SK-N-SH (cell line): ENCODE measurements at regions not wholly inside any gene's neighbourhood (a gene's known extent, or its start where the extent isn't known, plus 50 kb on each side); places are given as distances from the start of the nearest gene placed in this dataset.

Experiments used
- CTCF ChIA-PET: fragments of 300-600, 350-600 bp; formaldehyde crosslinking; extraction: SDS; loops from one replicate; lab custom pipeline; 2021; lab: Yijun Ruan, JAX
- POLR2A ChIA-PET: fragments of 350-600 bp; sonication (Branson Sonifier 250); formaldehyde crosslinking; extraction: SDS; loops from one replicate; lab custom pipeline; 2020; ENCODE audit warnings: antibody characterized with exemption, inconsistent platforms; lab: Yijun Ruan, JAX
- DNase-seq: peaks from one replicate; pipeline ENCODE4 v3.0.0; 2012
- H2AFZ ChIP-seq: fragments of 200-600 bp; sonication (generic); 2 replicates; pipeline ENCODE4 v1.8.1; 2016; ENCODE audit warnings: antibody characterized with exemption, mild to moderate bottlenecking, low read depth
- H3F3A ChIP-seq: fragments of 200-600 bp; sonication (generic); replicated peaks from 2 replicates; pipeline ENCODE3; 2016; ENCODE audit warnings: antibody characterized with exemption, mild to moderate bottlenecking; ENCODE audit not compliant: insufficient read depth
- H3K27ac ChIP-seq, 2 experiments: fragments of 200-500 bp in 1 of 2; fragments of 200-600 bp in 1 of 2; sonication (Bioruptor generic) in 1 of 2; sonication (generic), shearing (Covaris generic) in 1 of 2; 2 replicates each; pipeline versions ENCODE4 v1.5.1 to v1.6.1; 2014 to 2016; ENCODE audit warnings: low read depth in 2 of 2, inconsistent platforms in 1 of 2, low read length in 1 of 2, mild to moderate bottlenecking in 1 of 2, mixed read lengths in 1 of 2
- H3K27me3 ChIP-seq: fragments of 200-600 bp; sonication (generic), shearing (Covaris generic); 2 replicates; pipeline ENCODE4 v1.6.1; 2016; ENCODE audit warnings: mixed run types; ENCODE audit not compliant: insufficient read depth
- H3K36me3 ChIP-seq, 2 experiments: fragments of 200-500 bp in 1 of 2; fragments of 200-600 bp in 1 of 2; sonication (Bioruptor generic) in 1 of 2; sonication (generic) in 1 of 2; replicated peaks in 1 of 2; 2 replicates each; pipeline versions ENCODE3 to v1.5.1; 2014 to 2016; ENCODE audit warnings: low read length in 1 of 2, mild to moderate bottlenecking in 1 of 2; ENCODE audit not compliant: insufficient read depth in 2 of 2, control insufficient read depth in 1 of 2
- H3K4me1 ChIP-seq, 2 experiments: fragments of 200-500 bp in 1 of 2; fragments of 200-600 bp in 1 of 2; sonication (Bioruptor generic) in 1 of 2; sonication (generic), shearing (Covaris generic) in 1 of 2; 2 replicates each; pipeline versions ENCODE4 v1.5.1 to v1.6.1; 2014 to 2016; ENCODE audit warnings: low read depth in 1 of 2, low read length in 1 of 2, mixed run types in 1 of 2; ENCODE audit not compliant: insufficient read depth in 2 of 2, control insufficient read depth in 1 of 2
- H3K4me2 ChIP-seq: fragments of 200-600 bp; sonication (generic), shearing (Covaris generic); 2 replicates; pipeline ENCODE4 v1.6.1; 2017; ENCODE audit warnings: mixed run types
- H3K4me3 ChIP-seq, 2 experiments: fragments of 200-500 bp in 1 of 2; fragments of 200-600 bp in 1 of 2; sonication (Bioruptor generic) in 1 of 2; sonication (generic), shearing (Covaris generic) in 1 of 2; 2 replicates each; pipeline versions ENCODE4 v1.5.1 to v1.8.1; 2014 to 2016; ENCODE audit warnings: low read depth in 2 of 2, inconsistent platforms in 1 of 2, low read length in 1 of 2, mild to moderate bottlenecking in 1 of 2, mixed read lengths in 1 of 2, moderate library complexity in 1 of 2
- H3K79me2 ChIP-seq: fragments of 200-600 bp; sonication (generic); 2 replicates; pipeline ENCODE4 v1.8.1; 2017; ENCODE audit warnings: mild to moderate bottlenecking; ENCODE audit not compliant: insufficient read depth
- H3K9ac ChIP-seq: fragments of 200-600 bp; sonication (generic); 2 replicates; pipeline ENCODE4 v1.6.1; 2017; ENCODE audit warnings: mixed run types
- H3K9me2 ChIP-seq: fragments of 200-600 bp; sonication (generic); 2 replicates; pipeline ENCODE4 v1.6.1; 2017; ENCODE audit warnings: mixed run types
- H3K9me3 ChIP-seq: fragments of 200-600 bp; sonication (generic); 2 replicates; pipeline ENCODE4 v1.6.1; 2017; ENCODE audit warnings: mixed run types, mild to moderate bottlenecking, moderate library complexity
- H4K20me1 ChIP-seq: fragments of 200-600 bp; sonication (generic); 2 replicates; pipeline ENCODE4 v1.6.1; 2017; ENCODE audit warnings: mild to moderate bottlenecking, mixed run types; ENCODE audit not compliant: insufficient read depth
- CTCF ChIP-seq: fragments of 200-600 bp; sonication (generic); IDR thresholded peaks from 2 replicates; pipeline ENCODE4 v1.6.1; 2017; ENCODE audit warnings: antibody characterized with exemption, mild to moderate bottlenecking, moderate library complexity
- EP300 ChIP-seq, 2 experiments: IDR thresholded peaks; 2 replicates each; pipeline versions ENCODE4 v1.4.0 to v1.6.1; 2012; ENCODE audit warnings: borderline replicate concordance in 1 of 2, low read depth in 1 of 2, low read length in 1 of 2
- EZH2phosphoT487 ChIP-seq: fragments of 200-600 bp; sonication (generic); IDR thresholded peaks from 2 replicates; pipeline ENCODE4 v1.6.1; 2017; ENCODE audit warnings: low read depth, mixed run types, mild to moderate bottlenecking, antibody characterized with exemption, moderate library complexity, borderline replicate concordance
- FOSL2 ChIP-seq: IDR thresholded peaks from 2 replicates; pipeline ENCODE4 v1.4.0; 2012; ENCODE audit warnings: low read depth, mild to moderate bottlenecking, moderate library complexity, borderline replicate concordance
- FOXM1 ChIP-seq: IDR thresholded peaks from 2 replicates; pipeline ENCODE4 v1.4.0; 2012; ENCODE audit warnings: low read depth, mild to moderate bottlenecking
- GATA2 ChIP-seq: sonication (generic); formaldehyde crosslinking; IDR thresholded peaks from 2 replicates; pipeline ENCODE4 v1.5.0; 2020; ENCODE audit warnings: mild to moderate bottlenecking, missing genetic modification reagents
- JUND ChIP-seq: IDR thresholded peaks from 2 replicates; pipeline ENCODE4 v1.4.0; 2012
- MAX ChIP-seq: IDR thresholded peaks from 2 replicates; pipeline ENCODE4 v1.4.0; 2012; ENCODE audit warnings: low read depth
- MXI1 ChIP-seq: IDR thresholded peaks from 2 replicates; pipeline ENCODE4 v1.6.1; 2012; ENCODE audit warnings: mild to moderate bottlenecking, low read depth, low read length, improper control_type of control experiment
- NFIC ChIP-seq: IDR thresholded peaks from 2 replicates; pipeline ENCODE4 v1.4.0; 2012; ENCODE audit warnings: borderline replicate concordance
- PBX3 ChIP-seq: IDR thresholded peaks from 2 replicates; pipeline ENCODE4; 2012
- RFX5 ChIP-seq: IDR thresholded peaks from 2 replicates; pipeline ENCODE4 v1.6.1; 2012; ENCODE audit warnings: mild to moderate bottlenecking, improper control_type of control experiment, low read length
- RXRA ChIP-seq: IDR thresholded peaks from 2 replicates; pipeline ENCODE4 v1.4.0; 2012; ENCODE audit warnings: low read depth, mild to moderate bottlenecking, borderline replicate concordance
- TAF1 ChIP-seq: IDR thresholded peaks from 2 replicates; pipeline ENCODE4 v1.6.1; 2012; ENCODE audit warnings: low read depth, mild to moderate bottlenecking, low read length, moderate library complexity, borderline replicate concordance
- TCF12 ChIP-seq: IDR thresholded peaks from 2 replicates; pipeline ENCODE4 v1.4.0; 2012
- TEAD4 ChIP-seq: IDR thresholded peaks from 2 replicates; pipeline ENCODE4 v1.4.0; 2012; ENCODE audit warnings: mild to moderate bottlenecking, borderline replicate concordance; ENCODE audit not compliant: insufficient read depth
- ZBTB33 ChIP-seq: IDR thresholded peaks from 2 replicates; pipeline ENCODE4 v1.4.0; 2012; ENCODE audit warnings: low read depth, borderline replicate concordance
- WGBS: methylation state at CpG from one replicate; pipeline ENCODE4 v1.1.6; 2017; ENCODE audit warnings: low lambda C conversion rate; 5-methylcytosine and 5-hydroxymethylcytosine counted together

GRCh38 chr11:10909141-10909883, 51.5 kb upstream of the ZBED5 start:
- H4K20me1 ChIP-seq: no peaks in the 10 kb centered on the region
- no peaks in the 10 kb centered on the region for H3K9me2 ChIP-seq
- DNase-seq: no peak
- no peaks in the 10 kb centered on the region for H3K36me3 ChIP-seq
- no peaks in the 10 kb centered on the region for H3K79me2 ChIP-seq
- peak overlapping the region; percentile 7; the same call in 1 of the 2 replicates for H2AFZ ChIP-seq
- CTCF ChIA-PET: no interaction called here
- no peak for TF ChIP-seq RFX5
- TF ChIP-seq PBX3: no peak
- TF ChIP-seq NFIC: no peak
- TF ChIP-seq MAX: peak; percentile 82
- peak overlapping the region in 1 of 2 experiments; percentile 82; a peak in 2 of 4 replicates for H3K27ac ChIP-seq
- H3F3A ChIP-seq: peaks cover 32% of the 10 kb centered on the region
- H3K27me3 ChIP-seq: no peaks in the 10 kb centered on the region
- POLR2A ChIA-PET: no interaction called here
- WGBS: 75% methylated on average over 8 of the region's 8 CpGs
- no peak overlapping the region for H3K9ac ChIP-seq
- H3K4me3 ChIP-seq: no peak overlapping the region
- peaks cover 10 to 27% of the 10 kb centered on the region in 2 experiments; a peak in 3 of 4 replicates for H3K4me1 ChIP-seq
- H3K9me3 ChIP-seq: no peaks in the 10 kb centered on the region
- H3K4me2 ChIP-seq: 0 out of 2 replicates have a peak overlapping the region, but pooled peaks have one; percentile 21

- Histone ChIP-seq H3K4me2 (peak overlapping the region; percentile 21; the same call in 1 of the 2 replicates), H3K4me1 (peaks cover 10 to 27% of the 10 kb centered on the region in 2 experiments; a peak in 3 of 4 replicates), H3K27me3 (no peaks in the 10 kb centered on the region), H3K9ac (peak overlapping the region; percentile 1; the same call in 1 of the 2 replicates), H3K27ac (peak overlapping the region in 1 of 2 experiments; percentile 82; a peak in 2 of 4 replicates), H4K20me1 (no peaks in the 10 kb centered on the region), H3K79me2 (no peaks in the 10 kb centered on the region), H3K9me3 (no peaks in the 10 kb centered on the region), H3F3A (peaks cover 32% of the 10 kb centered on the region), H3K4me3 (no peak overlapping the region), H3K9me2 (no peaks in the 10 kb centered on the region), H3K36me3 (no peaks in the 10 kb centered on the region), H2AFZ (peak overlapping the region; percentile 31; the same call in 1 of the 2 replicates)
- TF ChIP-seq NFIC (peak; percentile 90), TEAD4 (peak; percentile 73), MAX (0 out of 2 replicates have a peak, but pooled peaks have one; percentile 27), JUND (peak; percentile 44; the same call in 1 of the 2 replicates), ZBTB33 (no peak), MXI1 (no peak), EP300 (IDR thresholded peaks at IDR 0.05; ENCODE audit: borderline replicate concordance in 1 of 2, low read depth in 1 of 2, low read length in 1 of 2) (peak; percentile 18 to 78; a peak in 2 of 4 replicates), EZH2phosphoT487 (no peak), TCF12 (peak; percentile 97), CTCF (no peak), RXRA (peak; percentile 29; the same call in 1 of the 2 replicates), PBX3 (peak; percentile 75), FOSL2 (peak; percentile 33; the same call in 1 of the 2 replicates), TAF1 (peak; percentile 49; the same call in 1 of the 2 replicates), GATA2 (no peak), FOXM1 (no peak)
- DNase-seq: no peak
- POLR2A ChIA-PET: no interaction called here
- CTCF ChIA-PET: interaction anchor here (1.5 kb wide), 1 partner anchor 8 kb away, joined by 3 read pairs; no protein-coding TSS in a partner anchor
- 95% methylated on average over 7 of the region's 8 CpGs for WGBS
Measured at GRCh38 chr11:10908215-10908951, 50.5 kb upstream of the ZBED5 start.
